GM23338 (cell line): ENCODE measurements at regions not wholly inside any gene's neighbourhood (a gene's known extent, or its start where the extent isn't known, plus 50 kb on each side); places are given as distances from the start of the nearest gene placed in this dataset.

Source experiments
- ATAC-seq: fragments of 200-7000 bp; cut with Tn5 transposase; 3 replicates; pipeline ENCODE4 v1.9.1; 2020
- DNase-seq: peaks from one replicate; pipeline ENCODE4 v3.0.0-alpha.2; 2015; ENCODE audit warnings: low spot score
- H2AFZ ChIP-seq: fragments of 200-600 bp; sonication (generic); 2 replicates; pipeline ENCODE4 v1.8.0; 2016; ENCODE audit warnings: antibody characterized with exemption, mild to moderate bottlenecking, moderate library complexity
- H3F3A ChIP-seq: fragments of 200-600 bp; sonication (generic); replicated peaks from 2 replicates; pipeline ENCODE4 v1.8.0; 2017; ENCODE audit warnings: antibody characterized with exemption, mixed run types, low read depth
- H3K27ac ChIP-seq: fragments of 200-600 bp; sonication (generic); 2 replicates; pipeline ENCODE4 v1.6.1; 2016; ENCODE audit warnings: low read depth
- H3K27me3 ChIP-seq: fragments of 200-600 bp; sonication (generic); 2 replicates; pipeline ENCODE4 v1.8.0; 2016; ENCODE audit warnings: mild to moderate bottlenecking, mixed run types, moderate library complexity; ENCODE audit not compliant: insufficient read depth
- H3K36me3 ChIP-seq: fragments of 200-600 bp; sonication (generic); 2 replicates; pipeline ENCODE4 v1.8.0; 2016; ENCODE audit warnings: mild to moderate bottlenecking; ENCODE audit not compliant: insufficient read depth
- H3K4me1 ChIP-seq: fragments of 200-600 bp; sonication (generic); 2 replicates; pipeline ENCODE4 v1.8.0; 2016; ENCODE audit warnings: mild to moderate bottlenecking, moderate library complexity; ENCODE audit not compliant: insufficient read depth
- H3K4me2 ChIP-seq: fragments of 200-600 bp; sonication (generic); 2 replicates; pipeline ENCODE4 v1.7.1; 2017; ENCODE audit warnings: mixed run types
- H3K4me3 ChIP-seq: fragments of 200-600 bp; sonication (generic); 2 replicates; pipeline ENCODE4 v1.6.1; 2016; ENCODE audit warnings: mixed run types
- H3K79me2 ChIP-seq: fragments of 200-600 bp; sonication (generic); replicated peaks from 2 replicates; pipeline ENCODE4 v1.8.0; 2017; ENCODE audit warnings: mild to moderate bottlenecking; ENCODE audit not compliant: insufficient read depth
- H3K9me2 ChIP-seq: fragments of 200-600 bp; sonication (generic); 2 replicates; pipeline ENCODE4 v1.8.0; 2017; ENCODE audit not compliant: insufficient read depth
- H4K20me1 ChIP-seq: fragments of 200-600 bp; sonication (generic); replicated peaks from 2 replicates; pipeline ENCODE4 v1.8.0; 2017; ENCODE audit warnings: mild to moderate bottlenecking; ENCODE audit not compliant: insufficient read depth
- H3K27ac Mint-ChIP-seq: 2 replicates; pipeline ENCODE4 v1.8.0; 2020; ENCODE audit warnings: inconsistent platforms, mild to moderate bottlenecking, moderate library complexity, mixed read lengths
- H3K27me3 Mint-ChIP-seq: 3 replicates; pipeline ENCODE4 v1.8.0; 2022; ENCODE audit warnings: low read depth, mild to moderate bottlenecking, moderate library complexity, mixed read lengths, inconsistent platforms; ENCODE audit not compliant: insufficient read depth, poor library complexity
- H3K36me3 Mint-ChIP-seq: 3 replicates; pipeline ENCODE4 v1.8.0; 2021; ENCODE audit warnings: low read depth, mild to moderate bottlenecking, inconsistent platforms, moderate library complexity, mixed read lengths
- H3K4me1 Mint-ChIP-seq: 3 replicates; pipeline ENCODE4 v1.8.0; 2020; ENCODE audit warnings: mild to moderate bottlenecking, inconsistent platforms, mixed read lengths
- H3K4me3 Mint-ChIP-seq: 3 replicates; pipeline ENCODE4 v1.8.0; 2021; ENCODE audit warnings: moderate library complexity, mild to moderate bottlenecking, inconsistent platforms, mixed read lengths
- H3K9me3 Mint-ChIP-seq: 3 replicates; pipeline ENCODE4 v1.8.0; 2020; ENCODE audit warnings: moderate library complexity, mild to moderate bottlenecking, inconsistent platforms, mixed read lengths
- CREB1 ChIP-seq: fragments of 250-450 bp; sonication (Bioruptor Pico); IDR thresholded peaks from 2 replicates; pipeline ENCODE4 v1.5.0; 2020; ENCODE audit warnings: low read depth, mild to moderate bottlenecking, moderate library complexity
- EZH2 ChIP-seq: fragments of 200-600 bp; sonication (generic); IDR thresholded peaks from one replicate; pipeline ENCODE4 v1.8.0; 2017; ENCODE audit warnings: antibody characterized with exemption, mild to moderate bottlenecking, low read depth; ENCODE audit not compliant: unreplicated experiment
- EZH2phosphoT487 ChIP-seq: fragments of 200-600 bp; sonication (generic); IDR thresholded peaks from one replicate; pipeline ENCODE4 v1.8.1; 2018; ENCODE audit warnings: antibody characterized with exemption; ENCODE audit not compliant: unreplicated experiment
- JUNB ChIP-seq: IDR thresholded peaks from one replicate; pipeline ENCODE4 v1.6.1; 2016; ENCODE audit warnings: antibody characterized with exemption; ENCODE audit not compliant: unreplicated experiment
- NANOG ChIP-seq: IDR thresholded peaks from 2 replicates; pipeline ENCODE4 v1.6.1; 2016; ENCODE audit warnings: antibody characterized with exemption, borderline replicate concordance
- POLR2AphosphoS5 ChIP-seq: IDR thresholded peaks from 2 replicates; pipeline ENCODE4 v1.6.1; 2016; ENCODE audit warnings: antibody characterized with exemption, low read depth
- REST ChIP-seq: IDR thresholded peaks from one replicate; pipeline ENCODE4 v1.6.1; 2018; ENCODE audit warnings: antibody characterized with exemption; ENCODE audit not compliant: unreplicated experiment
- STAT1 ChIP-seq: IDR thresholded peaks from one replicate; pipeline ENCODE4 v1.6.1; 2016; ENCODE audit warnings: antibody characterized with exemption; ENCODE audit not compliant: unreplicated experiment
- ZNF114 ChIP-seq: fragments of 250-450 bp; sonication (Bioruptor Pico); IDR thresholded peaks from 2 replicates; pipeline ENCODE4 v1.5.0; 2020; ENCODE audit warnings: mild to moderate bottlenecking, moderate library complexity
- ZNF331 ChIP-seq: fragments of 250-450 bp; sonication (Bioruptor Pico); IDR thresholded peaks from 2 replicates; pipeline ENCODE4 v1.5.0; 2020; ENCODE audit warnings: low read depth, mild to moderate bottlenecking, moderate library complexity
- TF ChIP-seq, protein P1 (sequence below): fragments of 250-450 bp; sonication (Bioruptor Pico); IDR thresholded peaks from 2 replicates; pipeline ENCODE4 v1.5.0; 2020; ENCODE audit warnings: mild to moderate bottlenecking, moderate library complexity
- TF ChIP-seq, protein P2 (sequence below): IDR thresholded peaks from 2 replicates; pipeline ENCODE4 v1.6.1; 2016; ENCODE audit warnings: antibody characterized with exemption
- TF ChIP-seq, protein P3 (sequence below), 2 experiments: fragments of 200-600 bp in 1 of 2; sonication (generic) in 1 of 2; conservative IDR thresholded peaks; 2 replicates each; pipeline versions ENCODE4 v1.5.1 to v1.6.1; 2016 to 2017; ENCODE audit warnings: antibody characterized with exemption in 2 of 2, low read depth in 2 of 2, mild to moderate bottlenecking in 2 of 2, moderate library complexity in 1 of 2

DNA sequence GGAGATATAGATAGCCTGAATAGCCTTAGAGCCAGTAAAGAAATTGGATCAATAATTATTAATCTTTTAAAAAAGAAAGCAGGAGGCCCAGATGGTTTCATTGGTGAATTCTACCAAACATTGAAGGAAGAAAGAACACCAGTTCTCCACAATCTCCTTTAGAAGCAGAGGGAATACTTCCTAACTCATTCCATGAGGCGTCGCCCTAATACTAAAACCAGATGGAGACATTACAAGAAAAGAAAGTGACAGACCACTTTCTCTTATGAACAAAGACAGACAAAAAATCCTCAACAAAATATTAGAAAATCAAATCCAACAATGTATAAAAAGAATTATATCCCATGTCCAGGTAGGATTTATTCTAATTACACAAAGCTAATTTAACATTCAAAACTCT is 362.6 kb downstream of the BCAT1 start:
- H3K27me3 ChIP-seq: no peaks in the 10 kb centered on the region
- H3K4me2 ChIP-seq: no peak overlapping the region
- TF ChIP-seq STAT1: no peak
- no peak for TF ChIP-seq REST
- no peak for TF ChIP-seq EZH2
- TF ChIP-seq, protein P1, sequence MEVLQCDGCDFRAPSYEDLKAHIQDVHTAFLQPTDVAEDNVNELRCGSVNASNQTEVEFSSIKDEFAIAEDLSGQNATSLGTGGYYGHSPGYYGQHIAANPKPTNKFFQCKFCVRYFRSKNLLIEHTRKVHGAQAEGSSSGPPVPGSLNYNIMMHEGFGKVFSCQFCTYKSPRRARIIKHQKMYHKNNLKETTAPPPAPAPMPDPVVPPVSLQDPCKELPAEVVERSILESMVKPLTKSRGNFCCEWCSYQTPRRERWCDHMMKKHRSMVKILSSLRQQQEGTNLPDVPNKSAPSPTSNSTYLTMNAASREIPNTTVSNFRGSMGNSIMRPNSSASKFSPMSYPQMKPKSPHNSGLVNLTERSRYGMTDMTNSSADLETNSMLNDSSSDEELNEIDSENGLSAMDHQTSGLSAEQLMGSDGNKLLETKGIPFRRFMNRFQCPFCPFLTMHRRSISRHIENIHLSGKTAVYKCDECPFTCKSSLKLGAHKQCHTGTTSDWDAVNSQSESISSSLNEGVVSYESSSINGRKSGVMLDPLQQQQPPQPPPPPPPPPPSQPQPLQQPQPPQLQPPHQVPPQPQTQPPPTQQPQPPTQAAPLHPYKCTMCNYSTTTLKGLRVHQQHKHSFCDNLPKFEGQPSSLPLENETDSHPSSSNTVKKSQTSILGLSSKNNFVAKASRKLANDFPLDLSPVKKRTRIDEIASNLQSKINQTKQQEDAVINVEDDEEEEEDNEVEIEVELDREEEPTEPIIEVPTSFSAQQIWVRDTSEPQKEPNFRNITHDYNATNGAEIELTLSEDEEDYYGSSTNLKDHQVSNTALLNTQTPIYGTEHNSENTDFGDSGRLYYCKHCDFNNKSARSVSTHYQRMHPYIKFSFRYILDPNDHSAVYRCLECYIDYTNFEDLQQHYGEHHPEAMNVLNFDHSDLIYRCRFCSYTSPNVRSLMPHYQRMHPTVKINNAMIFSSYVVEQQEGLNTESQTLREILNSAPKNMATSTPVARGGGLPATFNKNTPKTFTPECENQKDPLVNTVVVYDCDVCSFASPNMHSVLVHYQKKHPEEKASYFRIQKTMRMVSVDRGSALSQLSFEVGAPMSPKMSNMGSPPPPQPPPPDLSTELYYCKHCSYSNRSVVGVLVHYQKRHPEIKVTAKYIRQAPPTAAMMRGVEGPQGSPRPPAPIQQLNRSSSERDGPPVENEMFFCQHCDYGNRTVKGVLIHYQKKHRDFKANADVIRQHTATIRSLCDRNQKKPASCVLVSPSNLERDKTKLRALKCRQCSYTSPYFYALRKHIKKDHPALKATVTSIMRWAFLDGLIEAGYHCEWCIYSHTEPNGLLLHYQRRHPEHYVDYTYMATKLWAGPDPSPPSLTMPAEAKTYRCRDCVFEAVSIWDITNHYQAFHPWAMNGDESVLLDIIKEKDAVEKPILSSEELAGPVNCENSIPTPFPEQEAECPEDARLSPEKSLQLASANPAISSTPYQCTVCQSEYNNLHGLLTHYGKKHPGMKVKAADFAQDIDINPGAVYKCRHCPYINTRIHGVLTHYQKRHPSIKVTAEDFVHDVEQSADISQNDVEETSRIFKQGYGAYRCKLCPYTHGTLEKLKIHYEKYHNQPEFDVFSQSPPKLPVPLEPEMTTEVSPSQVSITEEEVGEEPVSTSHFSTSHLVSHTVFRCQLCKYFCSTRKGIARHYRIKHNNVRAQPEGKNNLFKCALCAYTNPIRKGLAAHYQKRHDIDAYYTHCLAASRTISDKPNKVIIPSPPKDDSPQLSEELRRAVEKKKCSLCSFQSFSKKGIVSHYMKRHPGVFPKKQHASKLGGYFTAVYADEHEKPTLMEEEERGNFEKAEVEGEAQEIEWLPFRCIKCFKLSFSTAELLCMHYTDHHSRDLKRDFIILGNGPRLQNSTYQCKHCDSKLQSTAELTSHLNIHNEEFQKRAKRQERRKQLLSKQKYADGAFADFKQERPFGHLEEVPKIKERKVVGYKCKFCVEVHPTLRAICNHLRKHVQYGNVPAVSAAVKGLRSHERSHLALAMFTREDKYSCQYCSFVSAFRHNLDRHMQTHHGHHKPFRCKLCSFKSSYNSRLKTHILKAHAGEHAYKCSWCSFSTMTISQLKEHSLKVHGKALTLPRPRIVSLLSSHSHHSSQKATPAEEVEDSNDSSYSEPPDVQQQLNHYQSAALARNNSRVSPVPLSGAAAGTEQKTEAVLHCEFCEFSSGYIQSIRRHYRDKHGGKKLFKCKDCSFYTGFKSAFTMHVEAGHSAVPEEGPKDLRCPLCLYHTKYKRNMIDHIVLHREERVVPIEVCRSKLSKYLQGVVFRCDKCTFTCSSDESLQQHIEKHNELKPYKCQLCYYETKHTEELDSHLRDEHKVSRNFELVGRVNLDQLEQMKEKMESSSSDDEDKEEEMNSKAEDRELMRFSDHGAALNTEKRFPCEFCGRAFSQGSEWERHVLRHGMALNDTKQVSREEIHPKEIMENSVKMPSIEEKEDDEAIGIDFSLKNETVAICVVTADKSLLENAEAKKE: no peak
- TF ChIP-seq, protein P2, sequence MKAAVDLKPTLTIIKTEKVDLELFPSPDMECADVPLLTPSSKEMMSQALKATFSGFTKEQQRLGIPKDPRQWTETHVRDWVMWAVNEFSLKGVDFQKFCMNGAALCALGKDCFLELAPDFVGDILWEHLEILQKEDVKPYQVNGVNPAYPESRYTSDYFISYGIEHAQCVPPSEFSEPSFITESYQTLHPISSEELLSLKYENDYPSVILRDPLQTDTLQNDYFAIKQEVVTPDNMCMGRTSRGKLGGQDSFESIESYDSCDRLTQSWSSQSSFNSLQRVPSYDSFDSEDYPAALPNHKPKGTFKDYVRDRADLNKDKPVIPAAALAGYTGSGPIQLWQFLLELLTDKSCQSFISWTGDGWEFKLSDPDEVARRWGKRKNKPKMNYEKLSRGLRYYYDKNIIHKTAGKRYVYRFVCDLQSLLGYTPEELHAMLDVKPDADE: no peak
- TF ChIP-seq ZNF331 (CRISPR knock-in tag): no peak
- TF ChIP-seq, protein P3, sequence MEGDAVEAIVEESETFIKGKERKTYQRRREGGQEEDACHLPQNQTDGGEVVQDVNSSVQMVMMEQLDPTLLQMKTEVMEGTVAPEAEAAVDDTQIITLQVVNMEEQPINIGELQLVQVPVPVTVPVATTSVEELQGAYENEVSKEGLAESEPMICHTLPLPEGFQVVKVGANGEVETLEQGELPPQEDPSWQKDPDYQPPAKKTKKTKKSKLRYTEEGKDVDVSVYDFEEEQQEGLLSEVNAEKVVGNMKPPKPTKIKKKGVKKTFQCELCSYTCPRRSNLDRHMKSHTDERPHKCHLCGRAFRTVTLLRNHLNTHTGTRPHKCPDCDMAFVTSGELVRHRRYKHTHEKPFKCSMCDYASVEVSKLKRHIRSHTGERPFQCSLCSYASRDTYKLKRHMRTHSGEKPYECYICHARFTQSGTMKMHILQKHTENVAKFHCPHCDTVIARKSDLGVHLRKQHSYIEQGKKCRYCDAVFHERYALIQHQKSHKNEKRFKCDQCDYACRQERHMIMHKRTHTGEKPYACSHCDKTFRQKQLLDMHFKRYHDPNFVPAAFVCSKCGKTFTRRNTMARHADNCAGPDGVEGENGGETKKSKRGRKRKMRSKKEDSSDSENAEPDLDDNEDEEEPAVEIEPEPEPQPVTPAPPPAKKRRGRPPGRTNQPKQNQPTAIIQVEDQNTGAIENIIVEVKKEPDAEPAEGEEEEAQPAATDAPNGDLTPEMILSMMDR (conservative IDR thresholded peaks at IDR 0.05; ENCODE audit: low read depth in 2 of 2): no peak
- TF ChIP-seq EZH2phosphoT487: no peak
- TF ChIP-seq NANOG: no peak
- no peak for TF ChIP-seq ZNF114
- no peak for TF ChIP-seq CREB1 (CRISPR knock-in tag)
- TF ChIP-seq JUNB: no peak
- TF ChIP-seq POLR2AphosphoS5: no peak
- DNase-seq (no peak), ATAC-seq (no peak)
- peaks cover 3% of the 10 kb centered on the region; the same call in 2 of the 3 replicates for H3K9me3 Mint-ChIP-seq
- no peak overlapping the region for H2AFZ ChIP-seq
- H3F3A ChIP-seq: no peaks in the 10 kb centered on the region
- H3K79me2 ChIP-seq: no peaks in the 10 kb centered on the region
- no peaks in the 10 kb centered on the region for H4K20me1 ChIP-seq
- peaks cover 7% of the 10 kb centered on the region for H3K4me1 ChIP-seq
- no peaks in the 10 kb centered on the region; the same call in 1 of the 3 replicates for H3K36me3 Mint-ChIP-seq
- H3K4me3 ChIP-seq: no peak overlapping the region
- peaks cover 7% of the 10 kb centered on the region for H3K27me3 Mint-ChIP-seq
- no peaks in the 10 kb centered on the region for H3K36me3 ChIP-seq
- H3K4me1 Mint-ChIP-seq: peaks cover 14% of the 10 kb centered on the region; the same call in 2 of the 3 replicates
- no peak overlapping the region for H3K4me3 Mint-ChIP-seq
- H3K27ac Mint-ChIP-seq: no peak overlapping the region
- H3K9me2 ChIP-seq: no peaks in the 10 kb centered on the region
- no peak overlapping the region for H3K27ac ChIP-seq
